GM18909 (cell line): ENCODE measurements at regions not wholly inside any gene's neighbourhood (a gene's known extent, or its start where the extent isn't known, plus 50 kb on each side); places are given as distances from the start of the nearest gene placed in this dataset.

Experiments used
- ATAC-seq: cut with Tn5 transposase; IDR thresholded peaks from one replicate; pipeline ENCODE4 v1.9.1; 2021; ENCODE audit warnings: mild to moderate bottlenecking; ENCODE audit not compliant: unreplicated experiment, poor library complexity

DNA sequence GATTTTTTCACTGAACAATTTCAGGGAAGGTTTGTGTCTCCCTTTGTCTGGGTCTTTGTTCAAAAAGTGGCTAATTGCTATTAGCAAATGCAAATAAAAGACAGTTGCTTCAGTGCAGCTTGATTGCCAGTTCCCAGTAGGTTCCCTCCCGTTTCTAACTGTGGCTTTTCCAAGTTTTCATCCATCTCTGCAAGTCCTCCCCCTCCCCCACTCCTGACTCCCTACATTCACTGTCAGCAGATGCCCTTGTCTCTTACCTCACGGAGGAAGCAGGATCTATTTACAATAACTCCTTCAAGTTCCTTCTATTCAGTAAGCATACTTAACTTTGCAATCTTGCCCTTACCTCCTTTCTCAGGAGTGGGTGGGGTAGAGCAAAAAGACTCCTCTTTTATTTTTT, 55.4 kb upstream of the SCEL start:
- ATAC-seq = no peak

DNA sequence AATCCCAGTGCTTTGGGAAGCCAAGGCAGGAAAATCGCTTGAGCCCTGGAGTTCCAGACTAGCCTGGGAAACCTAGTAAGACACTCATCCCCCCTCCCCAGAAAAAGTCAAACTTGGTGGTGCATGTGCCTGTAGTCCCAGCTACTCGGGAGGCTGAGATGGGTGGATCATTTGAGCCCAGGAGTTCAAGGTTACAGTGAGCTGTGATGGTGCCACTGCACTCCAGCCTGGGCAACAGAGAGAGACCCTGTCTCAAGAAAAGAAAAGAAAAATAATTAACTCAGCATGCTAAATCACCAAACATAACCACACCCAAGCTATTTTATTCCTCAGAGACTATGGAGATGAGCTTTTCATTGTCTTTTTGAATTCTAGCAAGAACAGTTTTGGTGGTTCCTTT, 56.2 kb upstream of the SCEL start:
- ATAC-seq = no peak

DNA sequence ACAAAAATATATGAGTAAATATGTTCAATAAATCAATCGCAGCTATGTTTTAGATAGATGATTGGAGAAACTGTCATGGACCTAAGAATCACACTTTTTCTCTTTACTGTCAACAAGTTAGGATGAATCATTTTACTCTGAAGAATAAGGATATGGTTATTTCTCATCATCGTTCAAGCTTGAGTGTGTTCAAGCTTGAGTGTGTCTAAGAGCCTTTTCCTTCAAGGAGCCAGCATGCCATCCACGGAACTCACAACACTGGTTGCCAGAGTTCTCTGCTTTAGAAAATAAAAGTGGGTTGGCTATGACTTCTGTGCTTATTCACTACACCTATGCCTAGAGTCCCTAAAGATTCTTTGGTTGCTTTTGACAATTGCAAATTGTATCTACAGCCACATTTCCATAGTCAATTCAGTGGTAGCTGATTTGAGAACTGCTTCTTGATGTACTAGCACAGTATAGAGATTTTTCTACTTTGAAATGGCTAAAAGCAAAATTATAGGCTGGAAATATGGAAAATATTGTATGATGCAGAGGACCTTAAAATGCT, 58.1 kb upstream of the SCEL start:
- ATAC-seq = no peak

DNA sequence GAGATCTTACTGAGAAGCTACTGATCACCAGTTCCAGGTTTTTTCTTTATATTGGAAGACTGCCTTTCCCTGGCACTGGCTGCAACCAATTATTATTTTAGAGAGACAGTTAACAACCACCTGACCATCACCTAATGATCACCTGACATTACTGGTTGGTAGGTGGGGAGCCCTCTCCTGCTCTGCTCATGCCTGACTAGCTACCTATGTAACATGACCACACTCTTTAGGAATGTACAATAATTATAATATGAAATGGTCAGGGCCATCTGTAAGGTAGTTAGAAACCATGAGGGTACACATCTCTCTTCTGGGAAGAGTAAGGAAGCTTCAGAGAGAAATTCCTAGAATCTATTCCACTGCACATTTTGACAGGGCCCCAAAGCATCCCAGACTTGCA, 59.0 kb upstream of the SCEL start:
- no peak for ATAC-seq

DNA sequence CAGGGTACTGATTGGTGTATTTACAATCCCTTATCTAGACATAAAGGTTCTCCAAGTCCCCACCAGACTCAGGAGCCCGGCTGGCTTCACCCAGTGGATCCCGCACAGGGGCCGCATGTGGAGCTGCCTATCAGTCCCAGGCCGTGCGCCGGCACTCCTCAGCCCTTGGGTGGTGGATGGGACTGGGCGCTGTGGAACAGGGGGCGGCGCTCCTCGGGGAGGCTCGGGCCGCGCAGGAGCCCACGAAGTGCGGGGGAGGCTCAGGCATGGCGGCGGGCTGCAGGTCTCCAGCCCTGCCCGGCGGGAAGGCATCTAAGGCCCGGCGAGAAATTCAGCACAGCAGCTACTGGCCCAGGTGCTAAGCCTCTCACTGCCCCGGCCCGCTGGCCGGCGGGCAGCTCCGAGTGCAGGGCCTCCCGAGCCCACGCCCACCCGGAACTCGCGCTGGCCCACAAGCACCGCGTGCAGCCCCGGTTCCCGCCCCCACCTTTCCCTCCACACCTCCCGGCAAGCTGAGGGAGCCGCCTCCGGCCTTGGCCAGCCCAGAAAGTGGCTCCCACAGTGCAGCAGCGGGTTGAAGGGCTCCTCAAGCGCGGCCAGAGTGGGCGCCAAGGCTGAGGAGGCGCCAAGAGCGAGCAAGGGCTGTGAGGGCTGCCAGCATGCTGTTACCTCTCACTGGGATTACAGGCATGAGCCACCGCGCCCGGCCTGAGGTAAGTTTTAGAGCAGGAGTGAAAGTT, 60.0 kb upstream of the SCEL start:
- ATAC-seq = no peak

DNA sequence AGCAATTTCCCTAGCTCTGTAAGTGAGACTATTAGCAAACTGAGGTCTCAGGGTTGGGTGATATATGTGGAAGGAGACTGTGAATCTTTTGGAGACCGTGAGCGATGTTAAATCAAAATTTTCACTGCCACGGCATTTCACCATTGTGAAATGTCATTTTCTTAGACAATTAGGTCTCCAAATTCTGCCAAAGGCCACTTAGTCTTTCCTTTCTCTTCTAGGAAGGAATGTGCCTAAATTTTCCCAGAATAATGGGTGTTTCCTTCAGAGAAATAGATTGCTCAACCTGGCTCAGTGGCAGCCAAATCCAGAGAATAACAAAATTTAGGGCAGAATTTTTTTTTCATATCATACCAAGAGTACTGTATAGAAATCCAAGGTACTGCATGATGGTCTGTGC, 64.5 kb upstream of the SCEL start:
- ATAC-seq = no peak

DNA sequence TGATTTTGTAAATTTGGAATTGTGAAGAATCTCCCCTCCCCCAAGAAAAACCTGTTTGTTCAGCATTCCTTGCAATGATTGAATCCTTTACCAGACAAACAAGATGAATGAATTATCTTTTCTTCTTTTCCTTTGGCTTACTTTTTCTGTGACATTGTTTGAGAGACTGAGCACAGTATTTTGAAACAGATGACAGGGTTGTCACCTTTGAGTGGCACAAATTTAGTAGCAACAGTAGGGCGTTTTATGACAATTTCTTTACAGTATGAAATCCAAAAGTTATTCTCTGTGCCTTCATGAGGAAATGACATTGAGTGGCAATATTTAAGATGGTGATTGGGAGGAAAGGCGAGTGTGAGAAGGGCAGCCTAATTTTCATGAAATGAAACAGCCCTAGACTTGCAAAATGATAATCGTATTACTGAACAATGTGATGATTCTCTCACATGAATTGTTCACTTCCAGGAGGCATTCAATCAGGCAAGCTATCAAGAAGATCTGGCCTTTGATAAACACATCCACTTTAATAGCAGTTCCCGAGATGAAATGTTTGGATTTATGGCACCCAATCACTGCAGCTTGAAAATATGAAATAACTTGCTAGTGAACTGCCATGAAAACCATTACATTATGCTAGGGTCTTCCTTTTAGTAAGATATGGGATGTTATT, 68.6 kb upstream of the SCEL start:
- no peak for ATAC-seq

DNA sequence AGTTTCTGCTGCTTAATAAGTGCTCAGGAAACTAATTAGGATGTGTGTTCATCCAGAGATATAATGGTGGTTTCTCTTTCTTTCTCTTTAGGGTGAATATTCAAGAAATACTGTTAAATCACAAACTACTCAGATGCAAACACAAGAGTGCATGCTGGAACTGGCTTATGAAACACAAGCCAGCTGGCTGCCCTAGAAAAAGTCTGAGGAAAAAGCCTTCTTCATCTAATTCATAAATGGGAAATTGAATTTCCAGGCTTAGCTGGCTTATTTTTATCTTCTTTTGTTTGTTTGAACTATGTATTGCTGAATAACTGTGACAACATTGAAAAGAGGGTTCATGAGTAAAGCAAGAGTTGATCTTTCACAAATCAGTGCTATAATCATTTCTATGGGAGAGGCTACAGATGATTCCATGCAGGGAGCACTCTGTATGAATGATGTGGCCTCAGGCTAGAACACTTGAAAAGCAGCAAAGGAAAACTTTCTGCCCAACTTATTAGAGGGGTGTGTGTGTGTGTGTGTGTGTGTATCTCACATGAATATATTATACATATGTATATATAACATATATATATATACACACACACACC, 69.8 kb upstream of the SCEL start:
- no peak for ATAC-seq

DNA sequence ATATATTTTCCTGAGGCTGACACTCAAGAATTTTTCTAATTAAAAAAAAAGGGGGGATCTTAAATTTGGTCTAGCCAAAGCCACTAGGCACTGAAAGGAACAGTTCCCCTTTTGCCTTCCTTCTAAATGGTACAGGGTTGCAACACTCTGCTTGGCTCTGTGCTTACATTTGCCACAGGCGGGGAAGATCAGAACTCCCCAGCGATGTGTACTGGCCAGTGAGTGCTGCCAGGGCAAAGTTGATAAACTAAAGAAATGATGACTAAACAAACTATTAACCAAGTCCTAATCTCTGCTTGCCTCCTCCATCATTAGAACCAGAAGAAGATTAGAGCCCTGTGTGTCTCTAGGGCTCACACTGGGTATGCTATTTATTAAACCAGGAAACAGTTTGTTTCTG, 75.3 kb upstream of the SCEL start:
- ATAC-seq = peak; percentile 93

DNA sequence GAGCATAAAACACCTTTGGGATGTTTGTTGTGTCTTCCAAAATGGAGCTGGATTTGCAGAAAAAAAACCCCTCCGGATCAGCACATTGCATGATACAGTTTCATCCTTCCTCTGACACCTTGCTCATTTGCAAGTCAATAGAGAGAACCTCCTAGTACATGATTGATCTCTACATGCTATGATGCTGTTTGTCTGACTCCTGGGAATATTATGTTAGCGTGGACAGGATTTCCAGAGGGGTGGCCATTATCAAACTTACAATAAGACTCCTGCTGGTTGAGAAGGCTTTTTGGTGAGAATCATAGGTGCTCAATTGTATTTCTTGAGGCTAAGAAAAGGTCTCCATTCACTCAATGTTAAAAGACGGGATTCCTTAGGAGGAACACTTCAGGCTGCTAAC, 75.9 kb upstream of the SCEL start:
- ATAC-seq = no peak

DNA sequence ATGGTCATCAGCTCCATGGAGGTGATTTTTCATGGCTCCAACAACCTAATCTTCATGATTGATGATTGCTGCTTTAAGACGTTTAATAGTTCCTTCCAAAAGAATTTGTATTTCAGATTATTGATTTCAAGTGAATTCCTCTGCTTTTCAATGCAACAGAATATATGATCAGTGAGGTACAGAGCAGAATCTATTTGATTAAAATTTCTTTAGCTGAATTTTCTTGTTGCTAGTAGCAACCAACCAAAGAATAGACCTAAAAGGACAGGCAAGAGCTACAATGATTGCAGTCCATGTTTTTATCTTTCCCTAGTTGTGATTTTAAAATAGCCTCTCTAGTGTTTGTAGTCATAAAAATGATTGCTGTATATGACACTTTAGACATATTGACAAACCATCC, 76.8 kb upstream of the SCEL start:
- no peak for ATAC-seq

DNA sequence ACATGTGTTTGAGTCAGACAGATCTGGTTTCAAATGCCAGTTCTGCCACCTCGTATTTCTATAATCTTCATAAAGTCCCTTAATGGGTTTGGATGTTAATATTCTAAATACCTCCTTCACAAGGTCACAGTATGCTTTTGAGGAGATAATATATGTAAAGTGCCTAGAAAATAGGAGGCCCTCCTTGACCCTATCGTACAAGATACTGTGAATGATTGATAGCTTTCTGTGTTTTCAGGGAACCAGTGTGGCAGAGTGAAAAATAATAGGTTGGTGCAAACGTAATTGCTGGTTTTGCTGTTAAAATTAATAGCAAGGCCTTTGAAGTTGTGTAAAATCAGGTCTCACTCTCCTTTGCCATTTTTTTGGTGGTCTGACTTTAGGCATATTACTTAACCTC, 77.5 kb upstream of the SCEL start:
- no peak for ATAC-seq

DNA sequence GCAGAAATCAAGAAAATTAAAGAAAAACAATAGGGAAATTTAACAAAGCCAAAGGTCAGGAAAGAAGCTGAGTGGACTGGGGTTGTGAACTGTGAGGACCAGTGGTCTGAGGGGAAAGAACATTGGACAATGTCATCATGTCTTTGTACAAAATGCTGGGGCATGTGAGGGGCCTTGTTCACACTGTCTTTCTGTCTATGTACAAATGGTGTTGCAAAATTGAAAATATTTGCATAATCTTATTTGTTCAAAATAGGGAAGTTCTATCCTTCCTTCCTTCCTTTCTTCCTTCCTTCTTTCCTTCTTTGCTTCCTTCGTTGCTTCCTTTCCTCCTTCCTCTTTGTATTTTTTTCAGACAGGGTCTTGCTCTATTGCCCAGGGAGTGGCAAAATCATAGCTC, 79.2 kb upstream of the SCEL start:
- no peak for ATAC-seq

DNA sequence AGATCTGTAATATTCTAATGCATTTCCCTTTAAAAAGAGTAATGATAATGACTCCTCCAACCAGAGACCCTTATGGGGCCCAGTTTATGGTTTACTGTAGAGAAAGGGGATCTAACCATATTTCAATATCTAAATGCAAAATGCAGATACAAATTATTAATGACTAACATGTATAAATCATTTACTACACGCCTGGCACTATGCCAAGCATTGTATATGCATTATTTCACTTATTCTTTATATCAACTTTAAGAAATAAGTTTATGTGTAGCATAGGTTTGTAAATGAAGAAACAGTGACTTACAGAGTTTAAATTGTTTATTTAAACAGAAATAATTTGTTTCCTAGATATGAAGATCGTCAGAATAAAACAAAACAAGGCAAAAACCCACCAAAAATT, 86.2 kb upstream of the SCEL start:
- no peak for ATAC-seq

DNA sequence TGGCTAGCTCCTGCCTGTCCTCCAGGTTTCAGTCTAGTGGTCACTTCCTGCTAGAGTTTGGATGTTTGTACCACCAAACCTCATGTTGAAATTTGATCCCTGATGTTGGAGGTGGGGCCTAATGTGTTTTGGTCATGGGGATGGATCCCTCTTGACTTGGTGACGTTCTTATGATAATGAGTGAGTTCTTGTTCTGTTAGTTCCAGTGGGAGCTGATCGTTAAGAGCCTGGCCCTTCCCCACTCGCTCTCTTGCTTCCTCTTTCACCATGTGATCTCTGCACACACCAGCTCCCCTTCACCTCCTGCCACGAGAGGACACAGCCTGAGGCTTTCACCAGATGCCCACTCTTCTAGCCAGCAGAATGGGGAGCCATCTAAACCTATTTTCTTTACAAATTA, 86.8 kb upstream of the SCEL start:
- ATAC-seq = no peak

DNA sequence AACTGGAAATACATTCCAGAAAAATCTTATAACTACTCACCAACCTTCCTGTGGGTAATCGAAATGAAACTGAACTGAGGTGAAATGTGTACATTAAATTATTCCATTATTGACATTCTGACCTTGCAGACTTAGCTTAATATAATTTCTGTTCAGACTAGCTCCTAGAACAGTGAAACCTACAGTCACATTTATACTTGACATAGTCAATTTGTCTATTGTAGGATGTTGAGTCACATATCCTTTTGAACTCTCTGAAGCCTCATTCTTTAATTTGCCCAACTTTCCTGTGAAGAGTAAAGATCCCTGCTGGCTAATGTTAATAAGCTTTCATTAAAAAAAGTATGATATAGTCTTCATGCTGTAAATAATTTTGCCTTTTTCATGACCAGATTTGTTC, 92.0 kb upstream of the SCEL start:
- ATAC-seq = no peak

DNA sequence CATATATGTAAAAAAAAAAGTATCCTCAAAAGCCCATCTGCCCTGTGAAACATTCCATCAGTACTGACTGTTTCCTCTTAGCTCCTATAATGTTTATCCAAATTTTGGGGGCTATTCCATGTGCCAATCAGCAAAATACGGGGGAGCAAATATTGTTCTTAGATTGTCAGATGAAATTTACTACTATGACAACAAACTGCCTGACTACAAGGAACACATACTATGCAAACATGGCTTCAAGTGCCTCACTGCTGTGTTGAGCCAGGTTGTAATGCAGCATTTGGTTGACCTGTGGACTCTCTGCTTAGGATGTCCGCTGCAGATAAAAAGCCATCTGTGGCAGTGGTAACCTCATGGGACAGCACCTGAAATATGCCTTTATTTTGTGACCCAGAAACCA, 98.2 kb upstream of the SCEL start:
- ATAC-seq = no peak

DNA sequence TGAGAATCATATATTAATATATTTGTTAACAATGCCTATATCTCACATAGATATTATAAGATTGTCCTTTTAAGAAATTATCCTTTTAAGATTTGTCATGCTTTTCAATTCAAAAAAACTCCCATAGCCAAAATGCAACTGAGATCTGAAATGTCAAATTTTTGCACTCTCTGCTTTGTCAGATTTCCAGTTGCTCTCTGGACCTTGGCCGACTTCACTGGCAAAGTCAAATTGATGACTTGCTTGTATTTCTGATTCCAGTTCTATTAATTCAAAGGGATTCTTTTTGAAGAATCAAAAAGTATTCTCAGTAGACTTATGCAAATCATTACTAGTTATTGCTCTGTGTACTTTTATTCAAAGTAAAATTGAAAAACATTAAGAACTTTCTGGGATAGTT, 101.2 kb upstream of the SCEL start:
- ATAC-seq = no peak

DNA sequence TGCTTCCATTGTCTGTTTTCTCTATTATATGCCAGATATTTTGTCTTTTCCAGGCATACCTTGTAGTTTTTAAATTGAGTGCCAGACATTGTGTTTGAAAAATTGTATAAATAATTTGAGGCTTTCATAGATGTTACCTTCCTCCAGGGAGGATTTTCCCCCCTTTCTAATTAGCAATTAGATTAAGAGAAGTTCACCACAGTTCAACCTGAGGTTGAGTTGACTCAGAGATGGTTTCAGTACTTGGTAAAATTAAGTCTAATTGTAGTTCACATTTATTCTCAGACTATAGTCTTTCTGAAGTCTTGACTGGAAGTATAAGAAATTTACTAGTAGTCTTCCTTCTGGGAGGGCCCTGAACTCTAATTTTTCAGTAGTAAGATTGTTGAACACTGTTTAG, 104.1 kb upstream of the SCEL start:
- peak; percentile 17 for ATAC-seq

DNA sequence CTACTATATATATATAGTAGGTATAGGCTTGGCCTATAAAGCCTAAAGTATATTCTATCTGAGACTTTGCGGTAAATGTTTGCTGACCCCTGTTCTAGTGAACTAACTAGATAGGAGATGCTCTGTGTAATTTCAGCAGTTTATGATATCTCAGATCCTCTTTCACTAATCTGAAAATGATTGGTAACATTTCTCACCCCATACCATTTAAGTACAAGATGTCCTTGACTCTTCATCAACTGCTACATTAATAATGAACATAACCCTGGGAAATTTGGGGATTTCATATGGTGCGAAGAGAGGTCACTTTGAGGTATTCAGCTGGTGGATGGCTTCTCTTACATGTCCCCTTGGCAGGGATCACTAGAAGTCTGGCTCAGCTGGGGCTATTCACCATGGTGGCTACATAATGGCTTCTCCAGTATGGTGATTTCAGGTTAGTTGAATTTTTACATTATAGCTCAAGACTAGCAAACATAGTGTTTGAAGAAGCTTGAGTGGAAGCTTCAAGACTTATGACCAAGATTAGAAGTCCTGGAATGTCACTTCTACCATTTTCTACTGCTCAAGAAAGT, 103.6 kb upstream of the MYCBP2 start:
- peak; percentile 54 for ATAC-seq
